ENCODE measurements at regions not wholly inside any gene's neighbourhood (a gene's known extent, or its start where the extent isn't known, plus 50 kb on each side); places are given as distances from the start of the nearest gene placed in this dataset.

DNA sequence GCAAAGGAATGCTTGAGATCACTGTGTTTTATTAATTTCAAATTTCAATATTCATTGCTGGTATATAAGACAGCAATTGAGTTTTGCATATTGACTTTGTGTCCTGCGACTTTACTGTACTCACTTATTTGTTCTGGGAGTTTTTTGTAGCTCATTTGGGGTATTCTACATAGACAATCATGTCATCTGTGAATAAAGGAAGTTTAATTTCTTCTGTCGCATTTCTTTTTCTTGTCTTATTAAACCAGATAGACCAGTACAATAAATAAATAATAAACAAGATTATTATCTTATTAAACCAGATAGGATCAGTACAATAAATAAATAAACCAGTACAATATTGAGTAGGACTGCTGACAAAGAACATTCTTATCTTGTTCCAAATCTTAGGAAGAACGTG is 448.2 kb downstream of the RPS24 start:
- no peak for DNase-seq (ENCODE audit: low spot score)

- DNase-seq (ENCODE audit: low spot score): no peak
These were observed 450.0 kb downstream of the RPS24 start for GRCh38 chr10:78483641-78484040.

DNA sequence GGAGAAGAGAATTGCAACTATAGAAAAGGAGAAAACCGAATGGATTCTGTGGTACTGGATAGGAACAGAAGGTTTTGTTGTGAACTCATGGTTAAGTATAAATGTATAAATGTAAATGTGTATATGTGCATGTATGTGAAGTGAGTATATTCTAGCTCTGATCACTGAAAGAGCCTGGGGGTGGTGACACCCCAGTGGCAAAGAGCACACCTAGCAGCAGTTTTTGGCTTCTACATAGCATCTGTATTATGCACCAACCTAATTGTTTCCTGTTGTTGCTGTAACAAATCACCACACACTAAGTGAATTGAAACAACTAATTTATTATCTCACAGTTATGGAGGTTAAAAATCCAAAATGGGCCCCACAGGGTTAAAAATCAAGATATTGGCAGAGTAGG is 455.4 kb downstream of the RPS24 start:
- no peak for DNase-seq (ENCODE audit: low spot score)

DNA sequence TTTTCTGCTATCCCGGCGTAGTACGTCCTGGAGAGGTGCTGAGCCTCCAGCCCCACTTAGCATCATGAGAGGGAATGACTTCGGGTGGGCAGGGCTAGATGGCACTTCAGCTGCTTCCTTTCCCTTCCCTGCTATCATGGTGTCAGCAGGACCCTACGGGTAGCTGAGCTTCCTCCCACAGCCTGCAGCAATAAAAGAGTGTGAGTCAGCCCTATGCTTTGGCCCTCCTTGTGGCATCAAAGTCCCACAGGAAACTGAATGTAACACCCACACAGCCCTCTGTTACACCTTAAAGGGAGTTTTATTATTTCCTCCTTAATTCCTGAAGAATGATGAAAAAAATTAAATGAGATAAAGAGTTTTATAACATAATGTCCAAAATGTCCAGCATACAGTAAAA is 458.1 kb downstream of the RPS24 start:
- no peak for DNase-seq (ENCODE audit: low spot score)

GRCh38 chr10:78492424-78492823 is 458.8 kb downstream of the RPS24 start:
- DNase-seq (ENCODE audit: low spot score): no peak

DNA sequence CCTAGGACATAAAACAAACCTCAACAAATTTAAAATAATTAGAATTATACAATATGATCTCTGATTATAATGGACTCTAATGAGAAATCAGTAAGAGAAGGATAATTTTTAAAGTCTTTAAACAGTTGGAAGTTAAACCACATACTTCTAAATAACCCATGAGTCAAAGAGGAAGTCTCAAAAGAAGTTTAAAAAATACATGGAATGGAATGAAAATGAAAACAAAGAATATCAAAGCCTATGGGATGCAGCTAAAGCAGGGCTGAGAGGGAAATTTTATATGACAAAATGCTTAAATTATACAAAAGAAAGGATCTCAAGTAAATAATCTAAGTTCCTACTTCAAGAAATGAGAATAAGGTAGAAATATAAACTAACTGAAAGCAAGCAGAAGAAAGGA is 460.5 kb downstream of the RPS24 start:
- no peak for DNase-seq (ENCODE audit: low spot score)

GRCh38 chr10:78502210-78502936 is 468.7 kb downstream of the RPS24 start:
- peak; percentile 20 for DNase-seq (ENCODE audit: low spot score)

- no peak for DNase-seq (ENCODE audit: low spot score)
These were observed 470.5 kb downstream of the RPS24 start for GRCh38 chr10:78504181-78504580.

- DNase-seq (ENCODE audit: low spot score): no peak
These were observed 472.0 kb downstream of the RPS24 start for GRCh38 chr10:78505657-78506056.

DNA sequence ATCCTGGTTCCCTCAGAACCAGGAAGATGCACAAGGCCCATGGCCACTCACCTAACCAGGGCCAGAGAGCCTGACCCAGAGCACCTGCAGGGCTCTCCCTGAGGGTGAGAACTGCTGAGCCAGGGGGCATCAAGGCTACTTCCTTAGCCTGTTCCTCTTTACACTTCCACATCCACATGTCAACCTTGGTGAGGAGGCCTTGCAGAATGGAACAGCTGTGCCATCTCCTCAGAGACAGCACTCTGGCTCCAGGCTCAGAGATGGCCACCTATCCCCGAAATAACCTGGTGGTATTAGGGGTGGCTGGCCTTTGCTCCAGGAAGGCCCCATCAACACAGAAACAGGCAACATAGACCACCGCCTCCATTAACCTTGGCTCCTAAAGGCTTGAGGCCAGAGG is 473.0 kb downstream of the RPS24 start:
- DNase-seq (ENCODE audit: low spot score): no peak

- DNase-seq (ENCODE audit: low spot score): no peak
These were observed 474.0 kb downstream of the RPS24 start for GRCh38 chr10:78507510-78508160.

DNA sequence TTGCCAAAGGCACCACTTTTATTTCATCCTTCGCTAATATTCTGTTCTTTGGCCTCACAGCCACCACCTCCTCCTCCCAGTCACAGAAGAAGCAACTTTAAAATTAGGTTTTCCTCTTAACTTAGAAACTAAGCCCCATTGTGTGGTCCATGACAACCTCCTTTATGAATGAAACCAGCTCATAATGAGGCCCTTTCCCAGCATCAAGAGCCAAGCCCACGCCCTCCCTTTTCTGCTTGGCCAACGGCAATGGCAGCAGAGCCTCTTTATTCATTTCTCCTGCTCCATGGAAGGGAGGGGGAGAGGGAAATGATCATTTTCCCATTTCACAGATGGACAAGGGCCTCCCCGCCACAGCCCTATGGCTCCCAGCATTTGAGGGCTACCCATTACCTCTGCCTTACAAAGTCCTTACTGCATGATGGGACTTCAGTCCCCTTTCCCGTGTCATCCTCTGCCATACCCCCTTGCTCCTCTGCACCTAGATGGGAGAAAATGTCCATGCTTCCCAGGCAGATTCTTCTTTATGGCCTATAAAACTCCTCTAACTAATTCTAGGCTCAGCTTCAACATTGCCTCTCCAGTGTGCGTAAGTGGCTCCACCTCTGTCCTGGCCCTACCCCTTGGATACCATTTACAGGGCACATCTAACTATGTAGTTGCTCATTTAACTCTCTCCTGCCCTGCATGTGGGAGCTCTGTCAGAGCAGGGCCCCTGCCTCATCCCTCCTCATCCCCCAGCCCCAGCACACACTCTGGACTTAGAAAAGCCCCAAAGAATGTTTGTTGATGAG is 475.5 kb downstream of the RPS24 start:
- peak; percentile 40 for DNase-seq (ENCODE audit: low spot score)

GRCh38 chr10:78510566-78511323 is 477.1 kb downstream of the RPS24 start:
- DNase-seq (ENCODE audit: low spot score): no peak

- DNase-seq (ENCODE audit: low spot score): no peak
These were observed 477.9 kb downstream of the RPS24 start for GRCh38 chr10:78511324-78512204.

GRCh38 chr10:78512205-78512550 is 478.5 kb downstream of the RPS24 start:
- DNase-seq (ENCODE audit: low spot score): no peak

- no peak for DNase-seq (ENCODE audit: low spot score)
These were observed 479.7 kb downstream of the RPS24 start for GRCh38 chr10:78513330-78513729.

DNA sequence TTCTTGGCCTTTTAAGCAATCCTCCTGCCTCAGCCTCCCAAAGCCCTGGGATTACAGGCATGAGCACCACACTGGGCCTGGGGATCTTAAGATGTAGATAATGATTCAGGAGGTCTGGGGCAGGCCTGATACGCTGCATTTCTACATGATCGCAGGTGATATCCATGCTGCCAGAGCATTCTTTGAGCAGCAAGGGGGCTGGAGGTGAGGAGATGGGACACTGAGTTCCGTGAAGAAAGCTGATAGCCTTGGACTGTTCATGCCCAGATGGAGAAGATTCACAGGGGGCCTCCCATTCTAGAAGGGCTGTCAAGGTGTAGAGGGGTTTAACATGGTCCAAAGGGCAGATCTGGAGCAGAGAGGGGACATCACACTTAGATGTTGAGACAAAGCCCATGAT is 480.3 kb downstream of the RPS24 start:
- DNase-seq (ENCODE audit: low spot score): no peak

DNA sequence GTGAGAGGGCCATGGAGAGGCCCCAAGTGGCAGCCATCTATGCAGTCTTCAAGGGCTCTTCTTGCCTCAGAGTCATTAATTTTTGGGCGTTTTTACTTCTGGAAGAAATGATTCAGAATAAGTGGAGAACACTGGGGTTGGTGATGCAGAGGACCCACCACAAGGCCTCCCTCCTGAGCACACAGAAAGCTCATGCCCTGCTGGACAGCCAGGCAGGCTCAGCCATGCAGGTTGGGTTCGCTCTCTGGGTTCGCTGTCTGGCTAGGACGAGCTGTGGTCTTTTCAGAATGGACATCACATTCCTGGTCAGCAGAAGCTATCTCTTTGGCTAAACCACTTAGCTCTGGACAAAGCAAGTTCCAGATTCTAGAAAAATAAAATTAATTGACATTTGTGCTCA is 480.8 kb downstream of the RPS24 start:
- DNase-seq (ENCODE audit: low spot score): no peak

DNA sequence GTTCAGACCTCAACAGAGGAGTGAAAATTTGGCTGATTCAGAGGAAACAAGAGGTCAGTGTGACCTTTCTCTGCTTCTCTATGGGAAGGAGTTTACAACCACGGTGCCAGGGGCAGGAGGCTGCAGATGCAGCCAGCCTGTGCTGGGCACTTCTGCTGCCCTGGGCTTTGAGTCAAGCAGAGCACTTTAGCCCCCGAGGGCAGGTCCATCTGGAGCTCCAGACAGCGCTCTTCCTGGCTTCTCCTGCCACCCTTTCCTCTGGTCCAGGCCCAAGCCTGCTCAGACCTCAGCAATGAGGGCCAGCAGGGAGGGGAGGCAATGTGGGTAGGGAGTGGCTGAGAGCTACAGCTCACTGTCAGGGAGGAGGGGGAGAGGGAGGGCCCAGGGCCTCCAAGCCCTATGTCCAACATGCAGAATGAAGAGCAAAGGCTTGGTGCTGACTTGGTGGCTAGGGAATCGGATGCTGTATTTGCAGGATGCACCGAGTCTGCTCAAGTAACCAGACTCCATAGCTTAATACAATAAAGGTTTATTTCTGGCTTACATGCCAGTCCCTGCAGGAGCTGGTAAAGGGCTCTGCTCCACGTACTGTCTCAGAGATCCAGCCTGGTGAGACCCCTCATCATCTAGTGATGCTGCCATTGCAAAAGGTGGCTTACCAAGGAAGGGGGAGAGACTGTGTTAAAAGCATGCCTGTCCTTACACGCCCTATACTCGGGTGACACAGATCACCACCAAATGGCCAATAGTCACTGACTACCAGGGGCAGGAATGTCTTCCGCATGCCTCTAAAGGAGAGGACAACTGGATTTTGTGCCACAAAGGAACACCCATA is 481.6 kb downstream of the RPS24 start:
- no peak for DNase-seq (ENCODE audit: low spot score)

- no peak for DNase-seq (ENCODE audit: low spot score)
These were observed 482.1 kb downstream of the RPS24 start for GRCh38 chr10:78515873-78516153.

- no peak for DNase-seq (ENCODE audit: low spot score)
These were observed 482.6 kb downstream of the RPS24 start for GRCh38 chr10:78516236-78516635.

All from COLO829 (cell line).